Germinal center (tissue), 1 donor: ENCODE measurements at regions not wholly inside any gene's neighbourhood (a gene's known extent, or its start where the extent isn't known, plus 50 kb on each side); places are given as distances from the start of the nearest gene placed in this dataset.
"Not testable (repeated sequence)": the region's sequence is repeated elsewhere in the genome, so short reads cannot be mapped to it uniquely, and the experiment has no call there.

ENCODE experiments used
- DNase-seq: peaks from one replicate; pipeline ENCODE4 v3.0.0; 2012; ENCODE audit warnings: mixed read lengths, low spot score

GRCh38 chr3:31289584-31289983 is 243.1 kb upstream of the STT3B start:
- no peak for DNase-seq

DNA sequence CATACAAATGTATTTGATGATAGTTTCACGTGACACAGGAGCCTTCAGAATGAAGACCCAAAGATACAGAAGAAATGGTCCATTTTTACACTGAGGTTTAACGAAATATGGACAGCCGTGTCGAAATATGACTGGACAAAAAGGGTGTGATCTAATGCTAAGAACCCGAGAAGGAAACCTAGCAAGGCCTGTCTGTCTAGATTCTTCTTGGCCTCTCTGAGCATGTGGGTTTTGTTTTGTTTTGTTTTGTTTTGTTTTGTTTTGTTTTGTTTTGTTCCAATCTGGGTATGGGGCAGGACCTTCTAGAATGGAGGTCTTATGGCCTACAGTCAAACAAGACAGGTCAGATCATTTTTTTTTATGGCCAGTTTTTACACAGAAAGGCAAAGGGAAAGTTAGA is 242.7 kb upstream of the STT3B start:
- DNase-seq, result no peak

GRCh38 chr3:31291818-31292217 is 240.9 kb upstream of the STT3B start:
- DNase-seq, result no peak

DNA sequence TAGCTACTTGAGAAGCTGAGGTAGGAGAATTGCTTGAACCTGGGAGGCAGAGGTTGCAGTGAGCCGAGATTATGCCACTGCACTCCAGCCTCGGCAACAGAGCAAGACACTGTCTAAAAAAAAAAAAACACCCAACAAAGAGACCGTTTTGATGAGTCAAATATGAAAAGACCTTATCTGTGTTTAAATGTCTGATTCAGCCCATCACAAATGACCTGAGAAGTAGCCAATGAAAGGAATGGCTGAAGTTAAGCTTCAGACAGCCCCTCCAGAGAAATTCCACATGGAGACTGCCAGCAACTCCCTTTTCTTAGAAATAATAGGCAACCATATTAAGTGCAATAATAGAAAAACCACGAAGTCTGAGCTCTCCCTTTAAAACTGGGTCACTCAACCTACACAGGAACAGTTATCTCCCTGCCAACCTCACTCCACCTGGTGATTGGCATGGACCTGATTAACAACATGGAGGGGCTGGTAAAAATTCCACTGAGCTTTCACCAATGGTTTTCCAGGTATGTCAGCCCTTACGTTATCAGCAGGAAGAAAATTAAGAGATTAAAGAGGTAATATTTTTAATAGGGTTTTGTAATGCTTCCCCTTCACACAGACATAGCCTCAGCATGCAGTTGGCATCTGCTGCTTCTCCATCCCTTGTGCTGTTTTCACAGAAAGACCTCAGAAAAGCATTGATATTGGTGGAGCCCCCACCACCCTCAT is 238.1 kb upstream of the STT3B start:
- DNase-seq, result no peak

DNA sequence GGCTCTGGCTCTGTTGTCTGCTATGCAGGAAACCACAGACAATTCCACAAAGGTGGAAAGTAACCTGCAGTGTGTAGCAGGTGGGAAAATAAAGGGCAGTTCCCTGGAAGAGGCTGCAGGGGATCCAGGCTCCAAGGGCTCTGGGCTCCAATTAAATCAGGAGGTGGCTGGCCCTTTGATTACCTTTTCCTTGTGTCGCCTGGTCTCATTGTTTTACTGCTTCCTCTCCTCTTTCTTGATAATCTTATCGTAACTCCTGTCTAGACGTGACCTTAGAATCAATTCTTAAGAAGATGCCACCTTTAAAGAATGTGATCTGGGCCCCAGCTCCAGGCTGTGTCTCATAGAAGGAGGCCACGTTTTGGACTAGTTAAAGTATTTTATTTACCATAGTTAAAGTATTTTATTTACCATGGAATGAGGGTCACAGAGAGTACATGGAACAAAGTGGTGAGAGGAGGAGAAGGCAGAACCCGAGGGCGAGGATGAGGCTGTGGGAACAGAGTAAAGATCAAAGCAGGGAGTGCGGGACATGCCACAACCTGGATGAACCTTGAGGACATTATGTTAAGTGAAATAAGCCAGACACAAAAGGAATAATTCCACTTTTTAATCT is 237.5 kb upstream of the STT3B start:
- no peak for DNase-seq

- no peak for DNase-seq
Measured at GRCh38 chr3:31297726-31298298, 234.9 kb upstream of the STT3B start.

GRCh38 chr3:31300456-31301443 is 232.0 kb upstream of the STT3B start:
- no peak for DNase-seq

GRCh38 chr3:31302343-31302742 is 230.4 kb upstream of the STT3B start:
- DNase-seq, result no peak

- no peak for DNase-seq
Measured at GRCh38 chr3:31305340-31305739, 227.4 kb upstream of the STT3B start.

DNA sequence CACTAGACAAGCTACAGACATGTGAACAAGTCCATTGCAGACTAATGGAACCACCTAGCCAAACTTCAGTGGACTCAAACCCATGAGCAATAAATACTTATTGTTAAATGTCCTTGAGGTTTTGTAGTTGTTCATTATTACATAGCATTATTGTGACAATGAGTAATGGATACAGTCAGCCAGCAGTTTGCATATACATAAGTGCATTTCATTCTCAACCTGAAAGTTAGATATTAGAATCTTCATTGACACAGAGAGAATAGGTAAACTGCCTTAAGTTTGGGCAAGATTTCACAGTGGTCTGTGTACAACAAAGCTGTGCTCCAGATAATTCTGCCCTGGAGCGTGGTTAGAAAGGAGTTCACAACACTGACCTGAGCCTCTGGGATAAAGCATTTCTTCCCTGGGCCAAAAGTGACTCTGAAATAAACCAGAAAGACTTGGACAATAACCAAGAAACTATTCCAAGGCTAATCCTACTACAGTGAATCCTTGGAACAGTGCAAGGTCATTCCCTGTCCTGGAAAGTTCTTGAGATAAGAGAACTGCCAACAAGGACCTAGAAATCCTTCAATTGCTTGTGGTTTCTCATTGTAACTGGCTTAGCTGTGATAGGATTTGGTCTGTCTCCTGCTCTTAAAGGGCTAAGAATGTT is 225.5 kb upstream of the STT3B start:
- DNase-seq, result no peak

DNA sequence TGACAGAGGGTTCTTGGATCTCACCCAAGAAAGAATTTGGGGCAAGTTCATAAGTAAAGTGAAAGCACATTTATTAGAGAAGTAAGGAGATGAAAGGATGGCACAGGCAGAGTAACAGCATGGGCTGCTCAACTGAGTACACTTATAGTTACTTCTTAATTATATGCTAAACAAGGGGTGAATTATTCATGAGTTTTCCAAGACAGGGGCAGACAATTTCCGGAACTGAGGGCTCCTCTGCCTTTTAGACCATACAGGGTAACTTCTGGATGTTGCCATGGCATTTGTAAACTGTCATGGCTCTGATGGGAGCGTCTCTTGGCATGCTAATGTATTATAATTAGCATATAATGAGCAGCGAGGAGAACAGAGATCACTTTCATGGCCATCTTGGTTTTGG is 221.2 kb upstream of the STT3B start:
- DNase-seq, result no peak

DNA sequence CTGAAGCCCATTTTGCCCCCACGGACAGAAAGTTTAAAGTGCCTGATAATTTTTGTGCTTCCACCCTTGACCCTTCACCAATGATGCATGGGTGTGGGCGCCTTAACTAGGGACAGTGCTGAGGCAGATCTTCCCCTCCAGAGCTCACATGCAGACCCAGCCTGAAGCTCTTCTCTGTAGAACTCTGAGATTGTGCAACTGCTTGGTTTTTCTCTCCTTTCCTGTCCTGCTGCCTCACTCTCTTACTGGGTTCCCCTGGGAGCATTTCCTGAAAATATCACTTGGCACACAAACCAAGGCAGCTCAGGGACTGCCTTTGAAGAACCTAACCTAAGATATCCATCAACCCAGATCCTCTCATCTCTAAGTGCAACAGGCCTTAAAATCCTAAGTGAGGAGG is 220.3 kb upstream of the STT3B start:
- DNase-seq, result no peak

GRCh38 chr3:31314258-31314657 is 218.5 kb upstream of the STT3B start:
- no peak for DNase-seq

GRCh38 chr3:31319332-31319731 is 213.4 kb upstream of the STT3B start:
- DNase-seq, result no peak

GRCh38 chr3:31321620-31322019 is 211.1 kb upstream of the STT3B start:
- DNase-seq, result no peak

DNA sequence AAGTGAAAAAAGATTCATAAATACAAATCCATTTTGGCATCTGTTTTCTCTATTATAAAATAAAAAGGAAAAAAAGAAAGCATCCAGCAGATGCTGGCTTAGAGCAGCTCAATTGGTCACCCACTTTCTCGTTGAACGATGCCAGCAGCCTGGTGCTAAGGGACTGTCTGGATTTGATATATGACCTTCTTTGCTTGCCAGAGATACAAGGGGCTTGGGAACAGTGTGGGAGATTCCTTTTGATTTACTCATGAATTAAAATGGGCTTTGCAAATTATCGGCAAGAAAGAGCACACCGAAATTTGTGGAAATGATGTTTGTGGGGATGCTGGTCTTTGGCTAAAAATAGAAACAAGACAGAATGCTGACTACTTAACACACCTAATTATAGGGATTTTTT is 210.3 kb upstream of the STT3B start:
- no peak for DNase-seq

- not testable (repeated sequence) for DNase-seq
Measured at GRCh38 chr3:31327826-31328357, 204.8 kb upstream of the STT3B start.

- no peak for DNase-seq
Measured at GRCh38 chr3:31331278-31331677, 201.4 kb upstream of the STT3B start.

GRCh38 chr3:31341130-31341529 is 191.6 kb upstream of the STT3B start:
- no peak for DNase-seq

DNA sequence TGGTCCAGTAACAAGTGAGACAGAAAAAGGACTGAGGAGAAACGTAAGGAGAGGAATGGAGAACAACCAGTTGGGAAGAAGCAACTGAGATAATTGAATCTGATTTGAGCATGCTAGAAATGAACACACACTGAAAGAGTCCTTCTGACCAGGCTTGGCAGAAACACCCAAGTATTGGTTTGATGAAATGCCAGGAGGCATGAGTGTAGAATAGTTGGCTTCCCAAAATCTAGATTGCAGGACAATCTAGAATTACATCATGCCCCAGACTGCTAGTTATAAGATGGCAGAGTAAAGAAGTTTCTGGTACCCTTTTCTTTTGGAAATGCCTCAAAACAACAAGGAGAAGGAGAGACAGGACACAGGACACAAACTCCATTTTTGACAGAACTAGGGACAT is 189.7 kb upstream of the STT3B start:
- DNase-seq, result no peak

DNA sequence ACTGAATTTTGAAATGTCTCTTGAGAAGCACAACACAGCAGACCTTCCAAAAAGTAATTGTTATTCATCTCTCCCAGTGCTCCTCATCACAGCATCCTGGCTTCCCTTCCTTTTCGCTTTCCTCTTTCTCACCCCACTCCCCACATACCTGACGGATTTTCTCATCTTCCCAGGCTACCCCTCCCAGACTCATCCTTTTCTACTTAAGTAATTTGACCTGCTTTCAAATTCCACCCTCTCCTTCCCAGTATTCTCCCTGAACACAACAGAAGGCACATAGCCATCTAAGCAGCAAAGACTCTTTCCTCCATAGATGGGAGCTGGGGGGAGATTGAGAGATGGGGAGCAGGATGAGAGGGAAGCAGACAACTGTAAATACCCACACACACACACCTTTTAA is 187.1 kb upstream of the STT3B start:
- no peak for DNase-seq

- no peak for DNase-seq
Measured at GRCh38 chr3:31346542-31346979, 186.2 kb upstream of the STT3B start.
